ENCODE measurements at regions not wholly inside any gene's neighbourhood (a gene's known extent, or its start where the extent isn't known, plus 50 kb on each side); places are given as distances from the start of the nearest gene placed in this dataset.

DNA sequence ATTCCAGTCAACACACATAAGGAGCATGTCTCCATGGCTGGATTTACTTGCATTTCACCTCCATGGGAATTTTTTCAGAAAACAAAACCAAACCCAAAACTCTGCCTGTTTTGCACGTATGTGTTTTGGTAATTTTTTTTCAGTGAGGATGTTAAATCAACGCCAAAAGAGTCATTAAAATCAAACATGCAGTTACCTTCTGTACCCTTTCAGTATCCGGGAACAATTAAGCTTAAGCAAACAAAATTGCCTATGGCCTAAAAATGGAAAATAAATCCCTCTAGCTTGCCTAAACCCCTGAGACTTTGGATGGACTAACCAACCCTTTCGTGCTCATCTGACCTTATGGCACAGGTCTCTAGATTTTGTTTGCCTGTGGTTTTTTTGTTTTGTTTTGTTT, 209.2 kb upstream of the KLF4 start:
- no peak for DNase-seq
- no peaks in the 10 kb centered on the region for H3K9me3 ChIP-seq
- H3K36me3 ChIP-seq = no peaks in the 10 kb centered on the region
- H3K27ac ChIP-seq = no peak overlapping the region
- H3K4me3 ChIP-seq = no peak overlapping the region
- TF ChIP-seq, protein P1, sequence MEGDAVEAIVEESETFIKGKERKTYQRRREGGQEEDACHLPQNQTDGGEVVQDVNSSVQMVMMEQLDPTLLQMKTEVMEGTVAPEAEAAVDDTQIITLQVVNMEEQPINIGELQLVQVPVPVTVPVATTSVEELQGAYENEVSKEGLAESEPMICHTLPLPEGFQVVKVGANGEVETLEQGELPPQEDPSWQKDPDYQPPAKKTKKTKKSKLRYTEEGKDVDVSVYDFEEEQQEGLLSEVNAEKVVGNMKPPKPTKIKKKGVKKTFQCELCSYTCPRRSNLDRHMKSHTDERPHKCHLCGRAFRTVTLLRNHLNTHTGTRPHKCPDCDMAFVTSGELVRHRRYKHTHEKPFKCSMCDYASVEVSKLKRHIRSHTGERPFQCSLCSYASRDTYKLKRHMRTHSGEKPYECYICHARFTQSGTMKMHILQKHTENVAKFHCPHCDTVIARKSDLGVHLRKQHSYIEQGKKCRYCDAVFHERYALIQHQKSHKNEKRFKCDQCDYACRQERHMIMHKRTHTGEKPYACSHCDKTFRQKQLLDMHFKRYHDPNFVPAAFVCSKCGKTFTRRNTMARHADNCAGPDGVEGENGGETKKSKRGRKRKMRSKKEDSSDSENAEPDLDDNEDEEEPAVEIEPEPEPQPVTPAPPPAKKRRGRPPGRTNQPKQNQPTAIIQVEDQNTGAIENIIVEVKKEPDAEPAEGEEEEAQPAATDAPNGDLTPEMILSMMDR (IDR thresholded peaks at IDR 0.05) = no peak
- no peak for TF ChIP-seq EP300 (IDR thresholded peaks at IDR 0.05)
- no peak for TF ChIP-seq POLR2A (IDR thresholded peaks at IDR 0.05)
- 58 to 83% (median 70%) methylated on average over 4 of the region's 4 CpGs for WGBS, 3 donors
- intact Hi-C loops (cut with DNase I) = no loop called here
- H3K27me3 ChIP-seq = no peaks in the 10 kb centered on the region
- peaks cover 2% of the 10 kb centered on the region for H3K4me1 ChIP-seq (ENCODE audit: insufficient read depth)

DNA sequence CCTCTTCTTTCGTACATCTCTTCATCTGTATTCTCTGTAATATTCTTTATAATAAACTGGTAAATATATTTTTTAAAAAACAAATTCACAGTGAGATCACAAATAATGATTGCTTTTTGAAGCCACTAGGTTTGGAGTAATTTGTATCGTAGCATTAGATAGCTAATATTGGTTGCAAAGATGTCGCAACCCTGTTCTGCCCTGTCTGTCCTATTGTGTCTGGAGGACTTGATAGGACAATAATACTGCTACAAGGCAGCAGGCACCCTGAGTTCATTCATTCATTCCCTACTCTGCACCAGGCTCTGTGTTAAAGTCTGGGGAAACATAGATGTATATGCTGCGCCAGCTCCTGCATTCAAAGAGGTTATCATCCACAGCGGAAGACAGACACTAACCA, 206.7 kb upstream of the KLF4 start:
- Histone ChIP-seq H3K9me3 (no peaks in the 10 kb centered on the region), H3K4me3 (no peak overlapping the region), H3K27me3 (no peaks in the 10 kb centered on the region), H3K36me3 (no peaks in the 10 kb centered on the region), H3K27ac (no peak overlapping the region), H3K4me1 (ENCODE audit: insufficient read depth) (peaks cover 2% of the 10 kb centered on the region)
- TF ChIP-seq, protein P1 (IDR thresholded peaks at IDR 0.05) = no peak
- TF ChIP-seq EP300 (IDR thresholded peaks at IDR 0.05) (no peak), POLR2A (IDR thresholded peaks at IDR 0.05) (no peak)
- 97 to 99% (median 98%) methylated on average over 5 of the region's 5 CpGs for WGBS, 3 donors
- intact Hi-C loops (cut with DNase I) = no loop called here
- DNase-seq = no peak

DNA sequence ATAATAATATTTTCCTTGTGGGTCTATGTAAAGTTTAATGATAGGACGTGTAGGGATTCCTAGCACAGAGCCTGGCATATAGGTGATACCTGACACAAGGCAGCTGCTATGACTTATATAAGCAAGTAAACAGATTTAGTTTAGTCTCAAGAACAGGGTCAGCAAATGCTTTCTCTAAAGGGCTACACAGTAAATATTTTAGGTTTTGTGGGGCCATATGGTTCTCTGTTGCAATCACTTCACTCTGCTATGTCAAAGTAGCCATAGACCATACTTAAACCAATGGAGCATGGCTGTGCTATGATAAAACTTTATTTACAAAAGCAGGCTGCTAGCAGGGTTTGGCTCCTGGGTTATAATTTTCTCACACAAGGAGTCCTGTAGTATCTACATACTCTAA, 204.8 kb upstream of the KLF4 start:
- Histone ChIP-seq H3K9me3 (no peaks in the 10 kb centered on the region), H3K4me3 (no peak overlapping the region), H3K4me1 (ENCODE audit: insufficient read depth) (no peaks in the 10 kb centered on the region), H3K27ac (no peak overlapping the region), H3K27me3 (no peaks in the 10 kb centered on the region), H3K36me3 (no peaks in the 10 kb centered on the region)
- DNase-seq = no peak
- 51 to 84% (median 81%) methylated on average over 1 of the region's 1 CpG for WGBS, 3 donors
- intact Hi-C loops (cut with DNase I) = no loop called here
- no peak for TF ChIP-seq POLR2A (IDR thresholded peaks at IDR 0.05)
- no peak for TF ChIP-seq EP300 (IDR thresholded peaks at IDR 0.05)
- TF ChIP-seq, protein P1 (IDR thresholded peaks at IDR 0.05) = no peak

DNA sequence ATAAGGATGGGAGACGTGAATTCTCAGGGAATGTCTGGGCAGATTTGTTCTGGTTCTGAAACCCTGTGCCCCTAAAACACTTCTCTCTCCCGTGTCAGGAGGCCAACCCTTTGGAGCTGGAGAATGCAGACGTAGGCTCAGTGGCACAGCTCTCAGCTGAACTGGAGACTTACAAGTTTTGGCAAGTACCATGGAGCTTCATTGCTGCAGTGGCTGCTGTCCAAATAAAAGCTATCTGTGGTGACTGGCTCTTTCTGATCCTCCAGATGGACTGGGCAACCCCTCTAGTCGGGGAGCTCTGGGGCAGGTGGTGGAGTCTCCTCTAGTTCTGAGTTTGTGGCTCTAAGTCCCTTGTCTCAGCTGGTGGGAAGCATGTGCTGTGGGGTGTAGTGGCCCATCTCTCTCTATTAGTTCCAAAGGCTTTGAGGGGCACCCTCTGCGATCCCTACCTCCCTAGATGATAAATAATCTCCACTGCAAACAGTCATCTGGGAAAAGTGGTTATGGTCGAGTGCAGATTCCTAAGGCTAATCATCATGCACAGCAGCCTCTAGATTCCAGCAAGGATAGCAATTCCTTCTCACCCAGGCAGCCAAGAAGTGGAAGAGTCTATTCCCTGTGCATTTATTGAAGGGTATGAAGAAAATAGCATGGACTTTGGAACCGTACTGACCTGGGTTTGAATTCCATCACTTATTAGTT, 204.2 kb upstream of the KLF4 start:
- Histone ChIP-seq H3K27ac (no peak overlapping the region), H3K9me3 (no peaks in the 10 kb centered on the region), H3K4me1 (ENCODE audit: insufficient read depth) (no peaks in the 10 kb centered on the region), H3K4me3 (no peak overlapping the region), H3K36me3 (no peaks in the 10 kb centered on the region), H3K27me3 (no peaks in the 10 kb centered on the region)
- no peak for TF ChIP-seq EP300 (IDR thresholded peaks at IDR 0.05)
- TF ChIP-seq, protein P1 (IDR thresholded peaks at IDR 0.05) = no peak
- no peak for TF ChIP-seq POLR2A (IDR thresholded peaks at IDR 0.05)
- WGBS, 3 donors = 60 to 71% (median 69%) methylated on average over 7 of the region's 7 CpGs
- intact Hi-C loops (cut with DNase I) = no loop called here
- DNase-seq = no peak
